HL-60/S4 treated with phorbol 12-myristate 13-acetate at 8.2 ng/mL for 4 days and 3 days (cell line): ENCODE measurements at regions not wholly inside any gene's neighbourhood (a gene's known extent, or its start where the extent isn't known, plus 50 kb on each side); places are given as distances from the start of the nearest gene placed in this dataset.

Source experiments
- in situ Hi-C: fragments of 300-500 bp; cut with MboI; formaldehyde crosslinking; loops from 2 replicates; pipeline ENCODE4 v1.15.0; 2022; ENCODE audit warnings: low sequenced_read_pairs

- in situ Hi-C loops = no loop called here
Measured at GRCh38 chr9:89982016-89982415, 377.2 kb downstream of the GADD45G start.

GRCh38 chr9:89983411-89983810, 378.6 kb downstream of the GADD45G start:
- in situ Hi-C loops = no loop called here

GRCh38 chr9:89984214-89984613, 379.4 kb downstream of the GADD45G start:
- in situ Hi-C loops = no loop called here

GRCh38 chr9:89985068-89985467, 380.3 kb downstream of the GADD45G start:
- in situ Hi-C loops = no loop called here

- in situ Hi-C loops = no loop called here
Measured at GRCh38 chr9:89986190-89986589, 381.4 kb downstream of the GADD45G start.

GRCh38 chr9:89988458-89988857, 383.6 kb downstream of the GADD45G start:
- in situ Hi-C loops = no loop called here

GRCh38 chr9:89991204-89991790, 386.5 kb downstream of the GADD45G start:
- in situ Hi-C loops = no loop called here

GRCh38 chr9:89992326-89993198, 387.8 kb downstream of the GADD45G start:
- in situ Hi-C loops = no loop called here

GRCh38 chr9:89993678-89994630, 389.1 kb downstream of the GADD45G start:
- in situ Hi-C loops = no loop called here

- in situ Hi-C loops = no loop called here
Measured at GRCh38 chr9:89994988-89995613, 390.3 kb downstream of the GADD45G start.

GRCh38 chr9:89996116-89996515, 391.3 kb downstream of the GADD45G start:
- in situ Hi-C loops = no loop called here

GRCh38 chr9:89996773-89997172, 392.0 kb downstream of the GADD45G start:
- in situ Hi-C loops = no loop called here

- in situ Hi-C loops = no loop called here
Measured at GRCh38 chr9:89998633-89999032, 393.8 kb downstream of the GADD45G start.

GRCh38 chr9:89999176-89999533, 394.3 kb downstream of the GADD45G start:
- in situ Hi-C loops = no loop called here

- in situ Hi-C loops = no loop called here
Measured at GRCh38 chr9:89999534-90000370, 394.9 kb downstream of the GADD45G start.

- in situ Hi-C loops = no loop called here
Measured at GRCh38 chr9:90000925-90001324, 396.1 kb downstream of the GADD45G start.

GRCh38 chr9:90001747-90002146, 396.9 kb downstream of the GADD45G start:
- in situ Hi-C loops = no loop called here

- in situ Hi-C loops = no loop called here
Measured at GRCh38 chr9:90002397-90003271, 397.8 kb downstream of the GADD45G start.

GRCh38 chr9:90005388-90005787, 400.6 kb downstream of the GADD45G start:
- in situ Hi-C loops = no loop called here
